ENCODE measurements at regions not wholly inside any gene's neighbourhood (a gene's known extent, or its start where the extent isn't known, plus 50 kb on each side); places are given as distances from the start of the nearest gene placed in this dataset.

GRCh38 chr20:58143531-58143930, 84.9 kb downstream of the ANKRD60 start:
- TF ChIP-seq POLR2A (IDR thresholded peaks at IDR 0.05) (no peak), CTCF (IDR thresholded peaks at IDR 0.05) (no peak), EP300 (IDR thresholded peaks at IDR 0.05) (no peak)

Data from tibial nerve (tissue), 4 donors.